Muscle of back (tissue), 3 donors: ENCODE measurements at regions not wholly inside any gene's neighbourhood (a gene's known extent, or its start where the extent isn't known, plus 50 kb on each side); places are given as distances from the start of the nearest gene placed in this dataset.

Experiments used
- DNase-seq, 3 donors: peaks; one replicate each; pipeline versions ENCODE4 v3.0.0 to v3.0.0-alpha.2; 2013

DNA sequence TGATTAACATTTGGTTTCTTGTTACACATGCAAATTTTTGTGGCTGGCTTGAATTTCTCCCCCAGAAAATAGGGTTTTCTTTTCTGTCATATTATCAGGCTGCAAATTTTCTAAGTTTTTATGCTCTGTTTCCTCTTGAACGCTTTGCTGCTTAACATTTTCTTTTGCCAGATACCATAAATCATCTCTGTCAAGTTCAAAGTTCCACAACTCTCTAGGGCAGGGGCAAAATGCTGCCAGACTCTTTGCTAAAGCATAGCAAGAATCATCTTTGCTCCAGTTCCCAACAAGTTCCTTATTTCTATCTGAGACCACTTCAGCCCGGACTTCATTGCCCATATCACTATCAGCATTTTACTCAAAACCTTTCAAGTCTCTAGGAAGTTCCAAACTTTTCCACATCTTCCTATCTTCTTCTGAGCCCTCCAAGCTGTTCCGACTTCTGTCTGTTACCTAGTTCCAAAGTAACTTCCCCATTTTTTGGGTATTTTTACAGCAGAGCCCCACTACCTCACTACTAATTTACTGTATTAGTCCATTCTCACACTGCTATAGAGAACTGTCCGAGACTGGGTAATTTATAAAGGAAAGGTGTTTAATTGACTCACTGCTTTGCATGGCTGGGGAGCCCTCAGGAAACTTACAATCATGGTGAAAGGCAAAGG is 486.9 kb upstream of the NCAM2 start:
- DNase-seq, result peak in 1 of 3 donors; percentile 8

DNA sequence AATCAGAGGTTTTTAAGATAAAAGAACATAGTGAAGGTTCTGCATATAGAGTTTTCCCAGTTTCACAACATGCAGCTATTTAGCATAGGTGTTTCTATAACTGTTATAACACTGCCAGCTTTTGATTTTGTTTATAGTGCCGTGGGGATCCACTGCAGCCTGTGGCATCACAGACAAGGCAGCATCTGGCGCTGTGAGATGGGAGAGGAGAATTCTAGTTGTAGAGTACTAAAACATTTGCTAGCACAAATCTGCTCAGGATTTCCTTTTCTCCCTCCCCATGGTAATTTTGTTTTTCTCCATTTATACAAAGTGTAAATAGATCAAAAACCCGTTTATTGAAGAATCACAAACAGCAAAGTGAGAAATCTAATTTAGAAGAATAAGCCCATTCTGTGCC is 482.8 kb upstream of the NCAM2 start:
- DNase-seq, result no peak

DNA sequence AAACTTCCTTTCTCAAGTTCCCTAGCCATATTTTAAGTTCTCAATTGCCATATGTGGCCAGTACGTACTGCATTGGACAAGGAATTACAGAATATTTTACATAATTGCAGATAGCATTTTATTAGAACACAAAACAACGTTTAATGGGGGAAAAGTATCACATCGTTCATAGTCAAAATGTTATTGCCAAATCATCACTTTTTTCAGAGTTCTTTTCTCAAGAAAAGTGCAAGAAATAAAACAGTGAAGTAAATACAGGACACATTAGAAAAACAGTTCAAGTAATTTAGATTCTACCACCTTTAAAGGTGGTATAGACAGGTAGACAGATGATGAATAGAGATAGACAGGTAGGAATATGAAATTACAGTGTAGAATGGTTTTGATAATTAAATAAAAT is 479.1 kb upstream of the NCAM2 start:
- DNase-seq, result no peak

DNA sequence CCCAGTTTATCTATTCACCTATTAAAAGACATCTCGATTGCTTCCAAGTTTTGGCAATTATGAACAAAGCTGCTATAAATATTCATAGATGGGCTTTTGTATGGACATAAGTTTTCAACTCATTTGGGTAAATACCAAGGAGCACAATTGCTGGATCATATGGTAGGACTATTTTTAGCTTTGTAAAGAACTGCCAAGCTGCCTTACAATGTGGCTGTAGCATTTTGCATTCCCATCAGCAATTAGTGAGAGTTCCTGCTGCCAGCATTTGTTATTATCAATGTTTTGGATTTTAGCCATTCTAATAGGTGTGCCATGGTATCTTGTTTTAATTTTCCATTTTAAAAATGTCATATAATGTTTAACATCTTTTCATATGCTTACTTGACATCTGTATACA is 475.6 kb upstream of the NCAM2 start:
- DNase-seq, result no peak

DNA sequence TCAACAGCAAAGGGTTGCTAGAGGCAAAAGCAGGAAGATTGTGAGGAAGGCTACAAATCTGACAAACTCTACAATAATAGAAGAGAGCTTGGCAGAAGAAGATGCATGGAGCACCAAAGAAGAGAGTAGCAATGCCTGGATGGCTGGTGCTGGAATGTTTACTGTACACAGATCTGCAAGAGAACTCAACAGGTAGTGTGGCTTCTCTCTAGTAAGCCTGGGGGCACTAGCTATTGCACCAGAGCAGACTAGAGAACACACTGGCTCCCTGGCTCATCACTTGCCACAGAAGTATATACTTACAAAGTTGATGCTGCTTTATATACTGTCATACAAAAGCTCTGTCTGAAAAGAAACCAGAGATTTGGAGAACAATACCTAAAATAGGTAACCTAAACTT is 475.0 kb upstream of the NCAM2 start:
- DNase-seq, result no peak

DNA sequence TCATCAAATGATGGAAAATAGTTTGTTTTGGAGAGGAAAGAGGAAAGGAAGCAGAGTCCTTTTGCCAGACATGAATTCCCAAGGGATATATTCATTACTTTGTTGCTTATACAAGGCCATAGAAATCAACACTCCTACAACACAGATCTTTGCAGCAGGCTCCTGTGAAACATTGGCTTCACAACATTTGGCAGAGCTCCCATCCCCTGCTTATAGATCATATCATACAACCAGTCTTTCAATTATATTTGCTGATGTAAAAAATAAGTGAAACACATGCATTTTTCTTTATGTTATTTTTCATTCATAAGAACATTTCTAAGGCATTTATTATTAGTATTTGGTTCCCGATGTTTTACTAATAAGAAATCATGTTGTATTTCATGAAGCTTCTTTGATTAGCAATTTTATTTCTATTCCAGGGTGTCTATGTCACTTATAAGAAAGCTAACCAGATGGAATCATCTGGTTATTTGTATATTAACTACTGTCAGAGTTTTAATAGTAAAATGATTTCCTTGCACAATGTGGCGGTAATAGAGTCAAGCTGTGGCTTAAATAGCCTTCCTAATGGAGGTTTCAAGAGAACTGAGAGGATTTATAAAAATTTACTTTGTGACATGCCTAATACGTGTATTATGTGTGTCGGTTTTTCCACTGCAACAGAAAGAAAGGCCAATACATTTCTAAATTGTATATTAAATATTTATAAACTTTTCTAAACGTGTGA is 470.3 kb upstream of the NCAM2 start:
- peak; percentile 6 to 45 (median 10) for DNase-seq

DNA sequence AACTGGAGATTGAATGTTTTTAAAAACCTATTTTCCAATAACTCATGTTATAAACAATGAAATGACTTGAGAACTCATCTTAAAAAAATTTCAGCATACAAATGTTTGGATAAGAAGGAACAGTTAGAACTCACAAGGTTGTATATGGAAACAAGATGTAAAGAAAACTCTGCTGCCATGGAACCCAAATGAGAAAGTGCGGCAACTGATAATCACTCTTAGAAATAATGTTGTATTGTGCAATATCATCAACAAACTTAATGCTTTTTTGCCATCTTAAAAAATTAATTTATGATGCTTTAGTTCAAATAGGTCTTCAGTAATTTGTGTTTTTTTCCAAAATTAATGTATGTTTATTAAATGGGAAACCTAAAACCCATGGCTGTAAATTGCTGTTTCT is 461.1 kb upstream of the NCAM2 start:
- DNase-seq, result no peak

DNA sequence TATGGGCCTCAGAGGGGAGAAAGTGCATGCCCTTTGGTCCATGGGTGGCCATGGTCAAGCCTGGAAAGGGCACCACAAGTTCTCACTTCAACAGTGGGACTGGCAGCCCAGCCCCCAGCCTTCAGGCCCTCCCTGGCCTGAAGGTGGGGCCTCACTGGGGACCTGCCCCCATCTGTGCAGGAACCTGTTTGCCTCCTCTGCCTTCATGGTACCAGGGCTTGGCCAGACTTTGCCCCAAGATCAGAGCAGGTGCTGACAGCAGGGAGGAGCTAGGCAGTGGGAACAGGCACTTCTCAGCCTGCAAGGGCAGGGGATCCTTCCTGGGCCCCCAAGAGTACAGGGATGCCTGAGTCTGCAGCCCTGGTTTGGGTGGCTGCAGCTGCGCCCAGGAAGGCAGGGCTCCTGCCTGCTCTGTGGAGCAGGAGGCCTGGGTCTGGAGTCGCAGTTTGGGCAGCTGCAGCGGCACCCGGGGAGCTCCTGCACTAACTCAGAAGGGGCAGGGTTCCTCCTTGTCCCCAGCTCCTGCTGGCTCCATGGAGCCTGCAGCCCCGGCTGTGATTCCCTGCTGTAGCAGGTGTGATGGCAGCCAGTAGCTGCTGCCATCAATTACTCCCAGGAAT is 460.1 kb upstream of the NCAM2 start:
- no peak for DNase-seq

DNA sequence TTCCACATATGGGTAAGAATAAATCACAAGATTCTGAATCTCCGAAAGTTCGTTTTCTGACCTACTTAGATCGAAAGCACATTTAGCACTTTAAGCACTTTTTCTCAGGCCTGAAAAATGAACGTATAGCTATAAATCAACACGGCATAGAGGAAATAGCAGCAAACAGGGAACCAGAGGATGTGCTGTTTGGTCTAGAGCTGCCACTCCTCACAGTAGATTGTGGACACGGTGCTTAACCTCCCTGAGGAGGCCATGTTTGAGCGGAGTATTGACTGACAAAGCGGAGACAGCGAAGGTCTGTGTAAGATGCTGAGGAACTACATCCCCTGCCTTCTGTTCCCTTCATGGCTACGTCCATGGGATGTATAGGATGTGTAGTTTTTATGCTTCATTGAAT is 452.8 kb upstream of the NCAM2 start:
- no peak for DNase-seq

DNA sequence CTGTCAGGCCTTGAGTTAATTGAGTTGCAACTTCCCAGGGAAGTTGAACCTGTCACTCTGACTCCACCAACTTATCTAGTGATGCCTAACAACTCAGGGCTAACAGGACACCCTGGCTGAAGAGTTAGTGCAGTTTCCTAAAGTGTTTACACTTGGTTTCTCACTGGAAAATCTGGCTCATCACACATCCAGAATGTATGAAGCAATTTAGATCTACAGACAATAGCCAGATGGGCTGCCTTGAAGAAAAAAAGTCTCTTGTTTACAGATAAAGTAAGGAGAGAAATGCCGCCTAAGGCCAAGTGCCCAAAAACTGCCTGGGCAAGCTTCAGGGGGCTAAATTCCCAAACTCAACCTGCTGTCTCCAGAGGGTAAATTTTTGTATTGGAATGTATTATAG is 446.3 kb upstream of the NCAM2 start:
- DNase-seq, result no peak

DNA sequence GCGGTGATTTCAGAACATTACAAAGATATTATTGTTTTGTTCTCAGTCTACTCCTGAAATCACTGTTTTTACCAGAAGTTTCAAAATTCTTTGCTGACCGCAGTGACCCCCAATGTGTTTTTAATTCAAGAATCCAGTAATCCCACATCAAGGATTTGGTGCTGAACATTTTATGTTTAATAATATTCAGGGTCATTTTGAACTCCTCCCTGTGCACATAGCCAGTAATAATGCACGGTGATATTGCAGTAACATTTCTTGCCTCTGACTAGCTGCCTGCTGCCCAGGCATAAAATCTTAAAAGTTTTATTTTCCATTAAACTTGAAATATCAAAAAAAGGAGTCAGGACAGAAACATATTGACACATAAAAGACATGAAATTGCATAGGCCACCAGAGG is 443.4 kb upstream of the NCAM2 start:
- DNase-seq, result no peak

DNA sequence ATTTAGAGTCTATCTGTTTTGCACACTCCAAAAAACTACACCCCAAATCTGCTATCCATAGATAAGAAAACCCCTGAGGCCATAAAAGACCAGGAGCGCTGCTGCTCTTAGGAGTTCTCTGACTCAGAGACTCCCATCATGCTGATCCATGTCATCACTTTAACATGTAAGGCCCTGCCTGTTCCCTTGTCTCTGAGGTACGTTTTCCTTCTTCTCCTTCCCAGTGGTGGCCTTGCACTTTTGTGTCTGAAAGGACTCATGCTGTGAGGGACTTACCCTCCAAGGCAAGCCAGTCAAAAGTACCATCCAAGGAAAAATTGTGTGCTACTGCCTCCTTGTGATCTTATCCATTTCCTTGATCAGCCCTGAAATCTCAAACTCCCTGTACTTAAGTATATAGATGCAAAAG is 427.4 kb upstream of the NCAM2 start:
- DNase-seq, result no peak

DNA sequence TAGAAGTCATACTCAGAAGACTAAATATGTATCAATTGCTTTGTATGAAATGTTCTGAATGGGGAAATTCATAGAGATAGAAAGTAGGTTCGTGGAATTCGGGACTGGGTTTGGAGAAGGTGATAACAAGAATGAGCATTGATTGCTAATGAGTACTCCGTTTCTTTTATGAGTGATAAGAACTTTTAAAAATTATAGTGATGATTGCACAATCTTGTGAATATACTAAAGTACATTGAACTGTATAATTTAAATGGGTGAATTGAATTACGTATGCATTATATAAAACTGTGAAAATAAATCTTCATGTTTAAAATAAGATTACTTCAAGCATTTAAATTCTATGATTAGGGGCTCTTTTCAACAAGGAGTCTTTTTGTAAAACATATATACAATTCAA is 425.6 kb upstream of the NCAM2 start:
- no peak for DNase-seq

DNA sequence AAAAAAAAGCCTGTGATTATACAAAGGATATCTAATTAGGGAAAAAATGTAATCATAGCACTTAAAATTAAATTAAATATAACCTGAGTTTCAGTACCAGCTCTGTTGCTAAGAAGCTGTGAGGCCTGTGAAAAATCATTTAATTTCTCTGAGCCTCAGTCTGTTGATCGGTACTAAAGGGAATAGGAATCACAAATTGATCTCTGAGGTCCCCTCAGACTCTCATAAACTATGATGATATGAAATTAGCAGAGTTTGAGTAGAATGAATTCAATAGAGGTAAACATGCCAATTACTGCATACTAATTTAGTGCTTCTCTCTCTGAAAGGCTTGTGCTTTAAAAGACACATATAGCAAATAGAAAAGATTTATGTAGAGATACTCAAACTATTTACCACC is 416.8 kb upstream of the NCAM2 start:
- no peak for DNase-seq

DNA sequence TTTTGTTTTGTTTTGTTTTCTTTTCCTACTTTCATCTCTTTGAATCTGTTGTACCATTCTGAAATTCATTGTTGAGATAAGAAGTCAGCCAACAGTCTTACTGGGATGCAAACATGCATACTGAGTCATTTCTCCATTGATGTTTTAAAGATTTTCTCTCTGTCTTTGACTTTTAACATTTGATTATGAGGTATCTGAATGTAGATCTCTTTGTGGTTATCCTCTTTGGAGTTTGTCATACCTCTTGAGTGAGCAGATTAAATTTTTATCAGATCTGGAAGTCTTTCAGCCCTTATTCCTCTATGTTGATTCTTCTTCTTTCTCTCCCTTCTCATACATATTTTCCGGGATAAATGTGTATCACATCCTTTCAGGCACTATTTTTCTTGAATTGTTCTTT is 406.9 kb upstream of the NCAM2 start:
- peak in 1 of 3 donors; percentile 20 for DNase-seq

DNA sequence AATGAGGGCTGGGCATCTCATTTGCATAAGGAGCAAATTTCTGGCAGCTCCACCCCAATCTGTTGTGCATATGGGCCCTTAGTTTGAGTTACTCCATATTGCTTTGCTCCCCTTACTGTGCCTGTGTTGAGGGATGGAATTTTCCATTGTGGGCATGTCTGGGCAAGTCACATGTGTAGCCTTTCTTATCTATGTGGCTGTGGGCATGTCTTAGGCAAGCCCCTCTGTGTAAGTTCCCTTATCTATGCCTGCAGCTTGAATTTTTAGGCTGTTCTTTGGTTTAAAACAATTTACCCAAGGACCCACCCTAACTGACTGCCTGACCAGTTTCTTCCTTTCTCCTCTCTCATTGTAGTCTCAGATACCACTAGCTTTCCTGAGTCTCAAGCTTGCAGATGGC is 405.7 kb upstream of the NCAM2 start:
- DNase-seq, result no peak

DNA sequence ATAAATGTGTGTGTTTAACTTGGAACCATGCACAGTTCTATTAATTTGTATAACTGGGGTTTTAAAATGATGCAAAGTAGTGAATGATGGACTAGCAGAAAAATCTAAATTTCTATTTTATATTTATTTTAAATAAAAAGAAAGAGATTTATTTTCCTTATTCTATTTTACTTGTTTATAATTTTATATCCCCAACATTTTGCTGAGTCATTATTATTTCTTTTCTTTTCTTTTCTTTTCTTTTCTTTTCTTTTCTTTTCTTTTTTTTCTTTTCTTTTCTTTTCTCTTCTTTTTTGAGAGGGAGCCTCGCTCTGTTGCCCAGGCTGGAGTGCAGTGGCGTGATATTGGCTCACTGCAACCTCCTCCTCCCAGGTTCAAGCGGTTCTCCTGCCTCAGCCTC is 395.0 kb upstream of the NCAM2 start:
- no peak for DNase-seq

DNA sequence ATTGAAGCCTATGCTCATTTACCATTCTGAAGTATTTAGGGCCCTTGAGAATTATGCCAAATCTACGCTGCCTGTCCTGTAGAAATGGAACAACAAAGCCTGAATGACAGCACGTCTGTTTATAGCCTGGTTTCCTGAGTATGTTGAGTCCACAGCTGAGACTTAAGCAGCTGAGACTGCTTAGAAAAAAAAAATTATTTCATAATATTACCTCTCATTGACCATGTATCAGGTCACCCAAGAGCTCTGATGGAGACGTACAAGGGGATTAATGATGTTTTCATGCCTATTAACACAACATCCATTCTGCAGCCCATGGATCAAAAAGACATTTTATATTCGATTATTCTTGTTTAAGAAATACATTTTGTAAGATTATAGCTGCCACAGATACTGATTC is 387.2 kb upstream of the NCAM2 start:
- DNase-seq, result no peak

DNA sequence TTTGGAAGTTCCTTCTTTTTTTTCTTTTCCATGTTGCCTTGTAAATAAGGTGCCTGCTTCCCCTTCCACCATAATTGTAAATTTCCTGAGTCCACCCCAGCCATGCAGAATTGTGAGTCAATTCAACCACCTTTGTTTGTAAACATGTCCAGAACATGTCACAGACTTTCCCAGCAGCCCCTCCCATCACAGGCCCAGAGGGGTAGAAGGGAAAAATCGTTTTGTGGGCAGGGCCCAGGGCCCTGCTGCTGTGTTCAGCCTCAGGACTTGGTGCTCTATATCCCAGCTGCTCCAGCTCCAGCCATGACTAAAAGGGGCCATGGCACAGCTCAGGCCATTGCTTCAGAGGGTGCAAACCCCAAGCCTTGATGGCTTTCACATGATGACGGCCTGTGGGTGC is 384.6 kb upstream of the NCAM2 start:
- no peak for DNase-seq

DNA sequence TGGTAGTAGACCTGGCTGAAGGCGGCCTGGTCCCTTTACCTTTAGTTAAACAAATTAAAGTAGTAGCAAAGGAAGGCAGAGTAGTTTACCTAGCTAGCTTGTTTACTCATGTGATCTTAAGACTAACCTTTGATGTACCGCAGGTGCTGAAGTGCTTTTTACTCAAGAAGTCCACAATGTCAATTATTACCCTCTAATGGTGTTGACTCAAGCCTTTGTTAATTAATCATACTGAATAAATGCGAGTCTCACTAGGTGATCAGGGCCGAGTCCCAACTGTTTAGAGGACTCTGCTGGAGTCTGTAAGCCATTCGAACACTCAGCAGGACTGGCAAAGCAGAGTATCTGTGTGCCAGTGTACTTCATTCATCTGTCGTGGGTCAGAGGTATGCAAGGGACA is 381.1 kb upstream of the NCAM2 start:
- no peak for DNase-seq

DNA sequence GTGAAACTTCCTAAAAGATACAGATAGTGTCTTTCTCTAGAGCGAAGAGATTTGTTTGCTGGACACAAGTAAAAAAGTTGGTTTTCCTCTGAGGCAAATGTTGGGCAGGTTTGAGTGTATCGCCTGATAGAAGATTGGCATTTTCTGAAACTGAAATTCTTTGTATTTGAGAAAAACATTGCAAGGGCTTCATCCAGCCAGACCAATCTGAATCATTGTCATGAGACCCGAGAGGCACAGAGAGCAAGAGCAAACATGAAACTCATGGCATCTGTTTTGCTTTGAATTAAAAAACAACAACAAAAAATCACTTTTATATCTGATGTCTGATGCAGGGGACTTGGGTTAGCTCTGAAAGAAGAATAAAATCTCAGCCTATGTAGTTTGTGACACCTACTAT is 379.3 kb upstream of the NCAM2 start:
- no peak for DNase-seq

DNA sequence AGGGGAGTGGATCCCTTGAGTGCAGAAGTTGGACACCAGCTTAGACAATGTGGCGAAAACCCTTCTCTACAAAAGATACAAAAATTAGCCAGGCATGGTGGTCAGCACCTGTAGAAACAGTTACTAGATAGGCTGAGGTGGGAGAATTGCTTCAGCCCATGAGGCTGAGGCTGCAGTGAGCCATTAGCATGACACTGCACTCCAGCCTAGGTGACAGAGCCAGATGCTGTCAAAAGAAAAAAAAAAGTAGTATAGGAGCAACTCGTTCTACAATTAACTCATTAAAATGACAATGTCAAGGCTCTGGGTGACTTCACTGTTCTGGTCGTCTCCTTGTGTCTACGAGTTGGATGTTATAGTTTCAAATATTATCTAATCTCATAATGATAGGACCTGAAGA is 370.6 kb upstream of the NCAM2 start:
- DNase-seq, result no peak

DNA sequence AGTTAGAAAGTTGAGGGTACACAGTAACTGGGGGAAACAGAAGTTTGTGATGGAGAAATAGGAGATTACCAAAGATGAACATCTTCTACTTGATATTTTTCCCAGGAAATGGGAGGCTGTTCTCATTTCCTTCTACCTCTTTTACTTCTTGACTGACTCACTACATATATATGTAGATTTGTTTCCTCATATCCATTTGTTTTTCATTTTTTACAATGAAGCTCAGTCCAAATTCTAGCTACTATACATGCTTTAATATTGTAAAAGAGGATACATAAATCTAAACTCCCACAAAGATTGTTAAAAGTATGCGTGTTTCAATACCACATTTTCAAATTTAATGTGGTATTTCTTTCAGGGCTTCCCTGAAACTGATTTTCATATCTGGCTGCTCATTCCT is 366.6 kb upstream of the NCAM2 start:
- DNase-seq, result no peak

DNA sequence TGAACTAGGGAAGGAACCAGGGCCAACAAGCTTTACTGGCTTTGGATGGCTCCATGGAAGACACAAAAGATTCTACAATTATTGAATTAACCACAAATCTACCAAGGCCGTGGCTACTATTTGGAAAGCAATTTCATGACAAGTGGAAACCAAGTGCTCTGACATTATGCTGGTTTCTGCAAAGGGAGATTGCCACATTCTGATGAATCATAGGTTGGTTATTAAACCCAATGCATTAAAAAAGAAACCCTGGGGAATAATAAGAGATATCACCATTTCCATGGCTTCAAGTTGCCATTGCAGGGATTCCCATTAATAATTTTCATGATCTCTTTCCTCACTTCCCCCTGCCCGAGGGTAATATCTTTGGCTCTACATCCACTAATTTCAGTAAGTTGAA is 359.2 kb upstream of the NCAM2 start:
- DNase-seq, result peak in 1 of 3 donors; percentile 7
